HG03064 (cell line): ENCODE measurements at regions not wholly inside any gene's neighbourhood (a gene's known extent, or its start where the extent isn't known, plus 50 kb on each side); places are given as distances from the start of the nearest gene placed in this dataset.

Experiments
- ATAC-seq: cut with Tn5 transposase; IDR thresholded peaks from one replicate; pipeline ENCODE4 v1.9.1; 2021; ENCODE audit warnings: low read depth; ENCODE audit not compliant: unreplicated experiment

DNA sequence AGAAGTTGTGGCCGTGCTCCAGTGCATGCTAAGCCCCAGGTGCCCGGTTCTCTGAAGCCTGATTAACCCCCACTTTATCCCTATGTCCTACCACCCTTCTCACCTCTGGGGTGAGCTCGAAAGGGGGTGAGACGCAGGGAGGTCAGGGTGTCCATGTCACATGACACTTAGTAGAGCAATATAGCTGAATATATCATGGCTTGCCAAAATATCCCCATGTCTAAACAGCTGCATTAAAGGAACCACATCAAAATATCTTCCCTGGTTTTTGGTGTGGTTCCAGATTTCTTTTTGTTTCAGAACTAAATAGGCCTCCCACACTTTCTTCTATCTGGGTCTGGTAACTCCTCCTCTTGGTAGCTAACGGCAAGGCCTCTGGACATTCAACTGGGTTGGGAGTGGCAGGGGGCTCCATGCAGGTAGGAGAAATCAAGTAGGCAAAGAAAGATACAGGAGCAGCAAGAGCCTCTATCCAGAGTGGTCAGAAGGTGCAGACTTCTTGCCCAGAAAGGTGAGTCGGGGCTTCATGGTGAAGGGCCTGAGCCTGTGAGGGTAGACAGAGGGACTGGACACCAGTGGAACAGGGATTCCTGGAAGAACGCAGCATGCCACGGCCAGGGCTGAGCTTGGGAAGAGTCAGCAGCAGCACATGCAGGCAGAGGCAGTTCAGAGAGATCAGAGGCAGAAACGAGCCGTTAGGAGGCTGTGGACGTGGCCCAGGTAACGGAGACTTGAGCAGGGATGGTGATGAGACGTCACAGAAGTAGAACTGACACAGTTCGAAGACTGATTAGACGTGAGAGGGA, 202.8 kb upstream of the DIO3 start:
- ATAC-seq = no peak

- no peak for ATAC-seq
These were observed 201.9 kb upstream of the DIO3 start for GRCh38 chr14:101359221-101360053.

GRCh38 chr14:101360054-101360911, 201.0 kb upstream of the DIO3 start:
- ATAC-seq = no peak

GRCh38 chr14:101361044-101361443, 200.3 kb upstream of the DIO3 start:
- no peak for ATAC-seq

DNA sequence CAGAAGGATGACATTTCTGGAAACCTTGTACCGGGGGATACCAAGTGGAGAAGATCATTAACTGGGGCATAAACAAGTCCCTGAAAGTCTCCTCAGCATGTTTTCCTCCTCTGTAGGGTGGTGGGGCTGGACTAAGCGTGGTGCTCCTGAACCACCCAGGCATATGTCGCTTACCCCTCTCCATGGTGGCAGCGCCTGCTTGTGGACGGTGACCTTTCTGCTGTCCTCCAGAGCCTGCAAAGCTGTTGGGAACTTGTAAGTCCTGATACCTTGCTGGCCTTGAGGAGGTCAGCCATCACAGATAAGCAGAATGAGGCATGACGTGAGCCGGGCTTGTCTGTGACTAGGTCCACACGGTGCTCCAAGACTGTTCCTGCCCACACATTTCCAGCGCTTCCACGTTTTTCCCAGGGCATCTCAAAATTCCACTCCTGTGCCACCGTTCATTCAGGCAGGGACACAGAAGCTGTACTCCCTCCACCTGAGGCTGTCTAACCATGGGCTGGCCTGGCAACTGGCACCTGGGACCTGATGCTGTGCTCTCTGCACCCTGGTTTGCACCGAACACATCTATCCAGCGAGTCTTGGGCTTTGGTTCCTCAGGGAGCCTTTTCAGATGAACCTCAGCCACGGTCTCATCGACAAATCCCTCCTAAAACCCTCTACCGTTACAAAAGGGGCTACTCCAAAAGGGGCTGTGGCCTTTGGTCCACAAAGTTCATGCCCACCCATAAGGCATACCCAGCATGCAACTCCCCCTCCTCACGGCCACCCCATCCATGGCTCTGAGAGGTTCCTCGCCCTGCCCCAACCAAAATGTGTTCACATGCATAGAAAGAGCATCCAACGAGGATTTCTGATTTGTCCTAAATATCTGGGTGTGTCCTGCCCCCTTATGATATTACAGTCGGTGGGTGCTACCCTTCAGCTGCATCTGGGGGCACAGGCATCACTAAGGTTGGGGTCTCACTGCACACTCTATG, 199.6 kb upstream of the DIO3 start:
- no peak for ATAC-seq

DNA sequence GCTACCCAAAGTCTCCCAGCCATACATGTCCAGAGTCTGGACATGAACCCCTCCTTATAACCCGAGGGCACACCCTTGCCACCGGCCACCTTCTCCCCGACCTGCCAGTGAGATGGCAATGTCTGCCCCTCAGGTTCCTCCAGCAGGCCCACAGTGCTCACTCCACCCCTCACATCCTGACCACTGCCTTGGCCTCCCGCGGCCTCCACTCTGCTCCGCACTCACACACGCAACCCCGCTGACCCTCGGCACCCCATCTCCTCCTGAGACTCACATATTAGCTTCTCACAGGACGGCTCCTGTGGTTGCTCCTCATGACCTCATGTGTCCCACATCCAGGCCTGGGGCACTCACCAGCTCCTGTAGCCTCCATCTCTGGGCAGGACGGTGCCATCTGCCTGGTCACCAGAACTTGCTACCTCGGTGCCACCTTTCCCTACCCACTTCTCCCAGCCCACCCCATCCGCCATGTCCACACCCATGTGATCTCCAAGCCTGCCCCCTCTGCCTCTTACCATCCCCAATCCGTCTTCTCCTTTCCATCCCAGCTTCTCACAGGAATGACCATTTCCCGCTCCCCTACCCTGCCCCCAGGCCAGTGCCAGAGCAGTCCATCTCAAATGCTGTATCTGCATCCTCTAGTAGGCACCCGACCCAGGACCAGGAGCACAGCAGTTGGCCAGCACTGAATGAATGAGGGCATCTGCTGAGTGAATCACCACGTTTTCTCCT, 198.6 kb upstream of the DIO3 start:
- no peak for ATAC-seq

DNA sequence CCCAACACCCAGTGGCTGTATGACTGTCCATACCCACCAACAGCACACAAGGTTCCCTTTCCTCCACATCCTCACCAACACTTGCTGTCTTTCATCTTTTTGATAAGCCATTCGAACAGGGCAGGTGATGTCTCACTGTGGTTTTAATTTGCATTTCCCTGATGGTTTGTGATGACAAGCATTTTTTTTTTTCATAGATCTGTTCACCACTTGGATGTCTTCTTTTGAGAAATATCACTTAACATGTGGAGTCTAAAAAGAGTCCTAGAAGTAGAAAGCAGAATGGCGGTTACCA, 198.1 kb upstream of the DIO3 start:
- ATAC-seq = no peak

DNA sequence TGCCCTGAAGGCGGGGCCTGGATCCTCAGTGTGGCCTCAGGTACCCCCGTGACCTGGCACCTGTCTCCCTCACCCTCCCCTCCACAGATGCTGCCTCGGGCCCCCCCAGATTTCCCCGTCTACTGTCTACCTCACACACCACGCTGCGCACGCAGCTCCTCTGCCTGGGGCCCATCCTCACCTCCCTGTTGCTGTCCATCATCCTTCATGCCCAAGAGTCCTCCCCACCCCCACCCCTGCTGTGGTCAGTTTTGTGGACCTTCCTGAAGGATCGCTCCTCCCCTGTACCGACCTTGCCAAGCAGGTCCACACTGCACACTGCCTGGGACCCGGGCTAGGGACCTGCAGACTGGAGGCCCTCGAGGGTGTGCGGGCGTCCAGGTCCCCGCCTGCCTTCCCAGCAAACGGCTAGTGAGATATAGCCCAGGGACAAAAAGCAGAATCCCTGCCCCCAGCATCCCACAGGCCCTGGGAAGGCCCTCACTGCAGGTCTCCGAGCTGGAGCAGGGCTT, 197.4 kb upstream of the DIO3 start:
- no peak for ATAC-seq

GRCh38 chr14:101364503-101365328, 196.6 kb upstream of the DIO3 start:
- ATAC-seq = no peak

- ATAC-seq = no peak
These were observed 195.8 kb upstream of the DIO3 start for GRCh38 chr14:101365329-101366158.

DNA sequence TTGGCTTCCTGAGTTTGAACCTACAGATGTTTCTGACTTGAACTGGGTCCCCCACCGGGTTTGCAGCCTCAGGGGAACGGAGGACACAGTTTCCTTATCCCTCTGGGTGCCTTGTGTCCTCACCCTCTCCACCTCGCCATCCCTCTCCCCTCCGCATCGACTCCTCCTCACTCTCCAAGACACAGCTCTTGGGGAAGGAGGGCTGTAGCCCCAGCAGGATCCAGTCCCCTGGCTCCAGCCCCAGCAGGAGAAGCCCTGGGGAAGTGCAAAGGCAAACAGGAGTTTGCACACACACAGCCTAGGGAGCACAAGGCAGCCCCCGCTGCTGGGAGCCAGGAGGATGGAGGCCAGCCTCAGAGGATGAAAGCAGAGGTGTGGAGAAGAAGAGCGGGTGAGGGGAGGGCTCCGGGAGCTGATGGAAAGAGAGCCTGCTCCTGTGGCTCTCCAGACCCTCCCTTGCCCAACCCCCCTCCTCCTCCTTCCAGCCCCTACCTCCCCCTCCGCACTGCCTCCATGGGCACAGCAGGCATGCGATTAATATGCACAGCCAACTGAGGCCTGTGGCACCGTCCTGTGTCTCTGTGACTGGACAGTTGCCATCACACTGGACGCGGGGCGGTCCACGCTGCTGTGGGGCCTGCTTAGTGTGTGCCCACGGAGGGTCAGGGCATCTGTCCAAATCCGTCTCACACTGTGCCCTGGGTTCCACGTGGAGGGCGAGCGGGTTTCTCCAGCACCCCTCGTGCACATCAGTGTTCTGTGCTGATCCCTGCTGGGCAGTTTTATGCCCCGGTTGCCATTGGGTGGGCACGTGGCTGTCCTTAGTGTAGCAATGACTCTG, 193.7 kb upstream of the DIO3 start:
- ATAC-seq = no peak

GRCh38 chr14:101368629-101369028, 192.7 kb upstream of the DIO3 start:
- no peak for ATAC-seq

- ATAC-seq = no peak
These were observed 191.9 kb upstream of the DIO3 start for GRCh38 chr14:101369194-101369915.

GRCh38 chr14:101369916-101370592, 191.2 kb upstream of the DIO3 start:
- no peak for ATAC-seq
